ENCODE measurements at regions not wholly inside any gene's neighbourhood (a gene's known extent, or its start where the extent isn't known, plus 50 kb on each side); places are given as distances from the start of the nearest gene placed in this dataset.

- Mint-ChIP-seq H3K27ac (peak overlapping the region in 1 of 2 donors; percentile 27), H3K27me3 (no peaks in the 10 kb centered on the region), H3K9me3 (no peaks in the 10 kb centered on the region), H3K4me1 (no peaks in the 10 kb centered on the region), H3K4me3 (no peak overlapping the region)
- DNase-seq (no peak), ATAC-seq (peak; percentile 64)
These were observed 233.9 kb upstream of the CXXC4 start for GRCh38 chr4:104728380-104729122.

- H3K9me3 Mint-ChIP-seq: no peaks in the 10 kb centered on the region
- ATAC-seq: no peak
- peaks cover 14% of the 10 kb centered on the region for H3K27me3 Mint-ChIP-seq
- H3K27ac Mint-ChIP-seq: no peak overlapping the region
- no peak overlapping the region for H3K4me3 Mint-ChIP-seq
- no peaks in the 10 kb centered on the region for H3K4me1 Mint-ChIP-seq
- DNase-seq: no peak
These were observed 238.1 kb upstream of the CXXC4 start for GRCh38 chr4:104732766-104733165.

GRCh38 chr4:104735174-104735573 is 240.5 kb upstream of the CXXC4 start:
- no peak overlapping the region for H3K4me3 Mint-ChIP-seq
- no peaks in the 10 kb centered on the region for H3K9me3 Mint-ChIP-seq
- no peaks in the 10 kb centered on the region for H3K4me1 Mint-ChIP-seq
- no peak overlapping the region for H3K27ac Mint-ChIP-seq
- ATAC-seq: no peak
- no peak for DNase-seq
- H3K27me3 Mint-ChIP-seq: peaks cover 18% of the 10 kb centered on the region

- DNase-seq (no peak), ATAC-seq (no peak)
- Mint-ChIP-seq H3K9me3 (no peaks in the 10 kb centered on the region), H3K27ac (no peak overlapping the region), H3K4me3 (no peak overlapping the region), H3K27me3 (peaks cover 36% of the 10 kb centered on the region), H3K4me1 (no peaks in the 10 kb centered on the region)
These were observed 245.5 kb upstream of the CXXC4 start for GRCh38 chr4:104740161-104740560.

- H3K4me1 Mint-ChIP-seq: no peaks in the 10 kb centered on the region
- DNase-seq (no peak), ATAC-seq (no peak)
- no peaks in the 10 kb centered on the region for H3K9me3 Mint-ChIP-seq
- no peak overlapping the region for H3K27ac Mint-ChIP-seq
- no peak overlapping the region for H3K4me3 Mint-ChIP-seq
- peaks cover 17% of the 10 kb centered on the region for H3K27me3 Mint-ChIP-seq
These were observed 248.5 kb upstream of the CXXC4 start for GRCh38 chr4:104743215-104743653.

- peaks cover 6% of the 10 kb centered on the region for H3K27me3 Mint-ChIP-seq
- H3K4me3 Mint-ChIP-seq: no peak overlapping the region
- no peak overlapping the region for H3K27ac Mint-ChIP-seq
- no peak for ATAC-seq
- H3K9me3 Mint-ChIP-seq: no peaks in the 10 kb centered on the region
- peaks cover 9% of the 10 kb centered on the region for H3K4me1 Mint-ChIP-seq
- DNase-seq: no peak
These were observed 252.9 kb upstream of the CXXC4 start for GRCh38 chr4:104747635-104748034.

GRCh38 chr4:104749062-104749461 is 254.4 kb upstream of the CXXC4 start:
- peak; percentile 43 for ATAC-seq
- H3K27me3 Mint-ChIP-seq: no peaks in the 10 kb centered on the region
- no peak overlapping the region for H3K27ac Mint-ChIP-seq
- no peak for DNase-seq
- H3K4me1 Mint-ChIP-seq: peaks cover 9% of the 10 kb centered on the region
- no peak overlapping the region for H3K4me3 Mint-ChIP-seq
- H3K9me3 Mint-ChIP-seq: peaks cover 0 to 2% of the 10 kb centered on the region in 2 donors

GRCh38 chr4:104750008-104750407 is 255.3 kb upstream of the CXXC4 start:
- Mint-ChIP-seq H3K4me3 (no peak overlapping the region), H3K27me3 (no peaks in the 10 kb centered on the region), H3K27ac (no peak overlapping the region), H3K9me3 (peaks cover 0 to 5% of the 10 kb centered on the region in 2 donors), H3K4me1 (peaks cover 9% of the 10 kb centered on the region)
- DNase-seq (no peak), ATAC-seq (no peak)

- H3K4me1 Mint-ChIP-seq: peaks cover 9% of the 10 kb centered on the region
- H3K4me3 Mint-ChIP-seq: no peak overlapping the region
- no peaks in the 10 kb centered on the region for H3K27me3 Mint-ChIP-seq
- no peak overlapping the region for H3K27ac Mint-ChIP-seq
- H3K9me3 Mint-ChIP-seq: peaks cover 0 to 5% of the 10 kb centered on the region in 2 donors
- ATAC-seq (no peak), DNase-seq (no peak)
These were observed 256.8 kb upstream of the CXXC4 start for GRCh38 chr4:104751468-104751867.

GRCh38 chr4:104752337-104752736 is 257.6 kb upstream of the CXXC4 start:
- DNase-seq (no peak), ATAC-seq (no peak)
- Mint-ChIP-seq H3K4me3 (no peak overlapping the region), H3K27me3 (no peaks in the 10 kb centered on the region), H3K27ac (peak overlapping the region in 1 of 2 donors; percentile 73), H3K9me3 (peaks cover 0 to 5% of the 10 kb centered on the region in 2 donors), H3K4me1 (peaks cover 9% of the 10 kb centered on the region)

DNA sequence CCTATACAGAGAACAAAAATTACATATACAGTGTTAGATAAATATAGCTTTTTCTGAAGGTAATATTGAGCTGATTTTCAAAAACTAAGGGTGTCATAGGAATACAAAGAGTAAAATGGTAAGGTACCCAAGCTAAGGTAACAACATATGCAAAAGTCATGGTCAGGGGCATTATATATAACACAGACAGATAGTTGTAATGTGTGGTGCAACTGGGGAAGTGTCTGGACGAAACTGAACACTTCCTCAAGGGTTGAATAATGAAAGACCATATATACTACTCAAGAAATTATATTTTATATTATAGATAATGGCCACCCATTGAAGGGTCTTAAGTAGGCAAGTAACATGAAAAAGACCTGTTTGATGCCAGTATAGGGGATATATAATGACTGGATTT is 262.1 kb upstream of the CXXC4 start:
- no peak for ATAC-seq
- Mint-ChIP-seq H3K9me3 (peaks cover 0 to 5% of the 10 kb centered on the region in 2 donors), H3K27ac (no peak overlapping the region), H3K27me3 (no peaks in the 10 kb centered on the region), H3K4me1 (peaks cover 8% of the 10 kb centered on the region), H3K4me3 (no peak overlapping the region)
- DNase-seq: no peak

GRCh38 chr4:104758574-104758973 is 263.9 kb upstream of the CXXC4 start:
- Mint-ChIP-seq H3K27ac (no peak overlapping the region), H3K27me3 (no peaks in the 10 kb centered on the region), H3K9me3 (peaks cover 0 to 5% of the 10 kb centered on the region in 2 donors), H3K4me1 (peaks cover 8% of the 10 kb centered on the region), H3K4me3 (no peak overlapping the region)
- no peak for ATAC-seq
- DNase-seq: no peak

DNA sequence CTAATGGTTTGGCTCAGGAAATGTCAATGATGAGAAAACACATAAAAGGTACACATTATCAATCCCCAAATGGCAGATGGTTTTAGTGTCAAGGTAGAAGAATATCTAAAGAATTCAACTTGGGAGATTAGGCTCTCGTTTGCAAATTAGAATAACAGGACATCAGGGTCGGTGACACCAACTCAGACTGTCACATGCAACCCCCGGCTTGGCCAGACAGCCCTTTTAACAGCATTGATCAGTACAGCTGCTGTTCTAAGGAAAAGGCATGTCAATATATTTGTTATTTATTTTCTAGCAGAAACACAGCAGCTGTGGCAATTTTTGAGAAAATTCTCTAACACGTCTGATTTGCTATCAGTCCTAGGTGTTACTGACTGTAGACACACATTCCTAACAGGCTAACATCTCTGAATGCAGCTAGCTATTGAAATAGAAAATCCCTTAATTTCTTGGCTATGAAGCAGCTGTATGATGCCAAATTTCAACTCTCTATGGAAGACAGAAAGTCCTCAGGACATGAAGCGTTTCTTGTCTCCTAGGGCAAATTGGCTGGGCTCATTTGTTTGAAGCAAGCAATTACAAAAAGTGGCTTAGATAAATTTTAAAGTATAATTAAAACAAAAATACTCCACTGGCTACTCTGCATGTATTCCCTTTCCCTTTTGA is 269.0 kb upstream of the CXXC4 start:
- Mint-ChIP-seq H3K27ac (no peak overlapping the region), H3K9me3 (no peaks in the 10 kb centered on the region), H3K4me1 (peaks cover 6% of the 10 kb centered on the region), H3K27me3 (no peaks in the 10 kb centered on the region), H3K4me3 (no peak overlapping the region)
- ATAC-seq (no peak), DNase-seq (no peak)

DNA sequence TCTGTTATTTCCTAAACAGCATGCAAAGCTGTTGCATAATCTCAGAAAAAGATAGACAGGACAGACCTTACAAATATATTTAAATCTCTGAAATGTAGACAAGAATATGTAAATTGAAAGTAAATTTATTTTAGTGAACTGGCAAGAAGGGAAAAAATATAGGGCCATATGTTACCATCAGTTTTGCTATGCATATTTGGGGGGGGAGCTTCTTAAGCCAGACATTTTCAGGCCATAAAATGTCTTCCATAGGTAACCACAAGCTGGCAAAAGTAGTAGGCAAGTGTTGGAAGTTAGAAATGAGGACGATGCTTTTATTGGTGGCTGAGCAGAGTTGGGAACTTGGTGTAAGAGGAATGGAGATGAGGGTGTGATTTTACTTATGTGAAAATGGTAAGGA is 272.0 kb upstream of the CXXC4 start:
- no peaks in the 10 kb centered on the region for H3K27me3 Mint-ChIP-seq
- H3K9me3 Mint-ChIP-seq: no peaks in the 10 kb centered on the region
- ATAC-seq (no peak), DNase-seq (no peak)
- H3K27ac Mint-ChIP-seq: no peak overlapping the region
- H3K4me1 Mint-ChIP-seq: no peaks in the 10 kb centered on the region
- H3K4me3 Mint-ChIP-seq: no peak overlapping the region

GRCh38 chr4:104772849-104773248 is 278.2 kb upstream of the CXXC4 start:
- Mint-ChIP-seq H3K4me1 (no peaks in the 10 kb centered on the region), H3K4me3 (no peak overlapping the region), H3K27me3 (no peaks in the 10 kb centered on the region), H3K9me3 (no peaks in the 10 kb centered on the region), H3K27ac (no peak overlapping the region)
- DNase-seq (no peak), ATAC-seq (no peak)

DNA sequence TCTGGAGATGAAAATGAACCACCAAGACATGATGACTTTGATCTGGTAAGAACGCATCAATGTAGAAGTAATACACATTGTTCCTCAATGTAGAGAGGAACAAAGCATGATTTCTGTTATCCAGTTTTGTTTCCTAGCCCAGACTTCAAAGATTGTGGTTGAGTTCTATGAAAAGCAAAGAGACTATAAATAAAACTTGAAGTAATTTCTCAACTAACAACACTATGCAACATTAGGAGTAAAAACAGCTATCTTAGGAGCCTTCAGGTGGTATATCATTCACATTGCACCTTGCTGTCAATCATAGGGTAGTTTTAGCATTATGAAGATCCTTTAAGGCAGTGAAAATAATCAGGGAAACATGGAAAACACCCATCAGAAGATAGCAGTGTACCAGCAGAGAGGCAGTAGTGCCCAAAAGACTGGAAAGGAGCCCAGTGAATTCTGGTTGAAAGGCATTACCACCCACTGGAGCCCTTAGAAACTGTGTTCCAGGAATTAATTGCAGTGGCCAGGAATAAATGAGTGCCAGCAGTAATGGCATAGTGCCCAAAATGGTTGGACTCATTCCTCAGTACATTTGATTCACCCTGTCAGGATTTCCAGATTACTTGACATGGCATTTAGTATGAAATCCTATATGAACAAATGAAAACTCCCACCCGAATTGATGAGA is 300.7 kb upstream of the CXXC4 start:
- DNase-seq: no peak
- Mint-ChIP-seq H3K27me3 (peaks cover 7% of the 10 kb centered on the region), H3K4me3 (no peak overlapping the region), H3K4me1 (no peaks in the 10 kb centered on the region), H3K9me3 (peaks cover 5 to 7% of the 10 kb centered on the region in 2 donors), H3K27ac (no peak overlapping the region)
- no peak for ATAC-seq
